GM18517 (cell line): ENCODE measurements at regions not wholly inside any gene's neighbourhood (a gene's known extent, or its start where the extent isn't known, plus 50 kb on each side); places are given as distances from the start of the nearest gene placed in this dataset.

Source experiments
- ATAC-seq: cut with Tn5 transposase; IDR thresholded peaks from one replicate; pipeline ENCODE4 v1.9.1; 2021; ENCODE audit warnings: mild to moderate bottlenecking, moderate library complexity; ENCODE audit not compliant: unreplicated experiment

- no peak for ATAC-seq
Measured at GRCh38 chr12:25009496-25010092, 60.7 kb upstream of the BCAT1 start.

- ATAC-seq, result peak; percentile 56
Measured at GRCh38 chr12:25005376-25005775, 56.5 kb upstream of the BCAT1 start.

- ATAC-seq, result no peak
Measured at GRCh38 chr12:25004447-25004846, 55.5 kb upstream of the BCAT1 start.

- no peak for ATAC-seq
Measured at GRCh38 chr12:25001311-25001710, 52.4 kb upstream of the BCAT1 start.
